K562 (cell line): ENCODE measurements at regions not wholly inside any gene's neighbourhood (a gene's known extent, or its start where the extent isn't known, plus 50 kb on each side); places are given as distances from the start of the nearest gene placed in this dataset.

Experiments
- ATAC-seq: fragments of 200-7000 bp; cut with Tn5 transposase; 3 replicates; pipeline ENCODE4 v1.9.1; 2020; ENCODE audit warnings: moderate library complexity
- BruUV-seq: library from RNA; stranded (reverse); fragments of 400-500 nt; replicated peaks from 2 replicates; lab custom pipeline; 2021; lab: Mats Ljungman, UMichigan
- CTCF ChIA-PET: fragments of 300-600 bp; formaldehyde crosslinking; extraction: SDS; loops from one replicate; lab custom pipeline; 2021; ENCODE audit warnings: low intra/inter-chr PET ratio; lab: Yijun Ruan, JAX
- POLR2A ChIA-PET: fragments of 300-600, 350-650 bp; sonication (Branson Sonifier 250); formaldehyde crosslinking; extraction: SDS; loops from one replicate; lab custom pipeline; 2021; ENCODE audit warnings: antibody characterized with exemption, inconsistent platforms; lab: Yijun Ruan, JAX
- DNase-seq, 4 experiments: peaks; one replicate each; pipeline versions ENCODE4 v3.0.0 to v3.0.0-alpha.2; 2011 to 2018; ENCODE audit warnings: low spot score in 3 of 4, mixed read lengths in 3 of 4; ENCODE audit errors: extremely low read depth in 1 of 4
- FAIRE-seq: peaks from 2 replicates; lab custom pipeline; 2011; peaks lifted over from hg19 to GRCh38; lab: Jason Lieb, UNC
- H2AFZ ChIP-seq: 2 replicates; pipeline ENCODE4 v1.6.0; 2011; ENCODE audit warnings: low read depth, low read length, control low read depth, inconsistent platforms
- H3K27ac ChIP-seq: fragments of 200-600 bp; 3 replicates; pipeline ENCODE4 v1.8.0; 2011; ENCODE audit warnings: low read depth, mild to moderate bottlenecking, control low read depth, inconsistent platforms, low read length, moderate library complexity, mixed read lengths; ENCODE audit errors: extremely low read depth
- H3K27me3 ChIP-seq, 2 experiments: fragments of 300-600 bp in 1 of 2; 2 replicates in 1 of 2; 3 replicates in 1 of 2; pipeline versions ENCODE4 v1.6.0 to v1.8.0; 2011; ENCODE audit warnings: inconsistent platforms in 2 of 2, low read length in 2 of 2, mild to moderate bottlenecking in 1 of 2, mixed read lengths in 1 of 2, moderate library complexity in 1 of 2; ENCODE audit not compliant: control insufficient read depth in 2 of 2, insufficient read depth in 2 of 2
- H3K36me3 ChIP-seq: fragments of 300-600 bp; 3 replicates; pipeline ENCODE4 v1.8.0; 2011; ENCODE audit warnings: mild to moderate bottlenecking, low read length, inconsistent platforms; ENCODE audit not compliant: control insufficient read depth, insufficient read depth
- H3K4me1 ChIP-seq, 2 experiments: fragments of 200-600 bp in 1 of 2; replicated peaks in 1 of 2; 2 replicates in 1 of 2; 3 replicates in 1 of 2; pipeline versions ENCODE4 v1.5.1 to v1.8.0; 2011; ENCODE audit warnings: inconsistent platforms in 2 of 2, low read length in 2 of 2, mild to moderate bottlenecking in 1 of 2, mixed read lengths in 1 of 2, moderate library complexity in 1 of 2; ENCODE audit not compliant: control insufficient read depth in 2 of 2, insufficient read depth in 2 of 2
- H3K4me2 ChIP-seq: 2 replicates; pipeline ENCODE4 v1.6.1; 2011; ENCODE audit warnings: low read length, control low read depth, inconsistent platforms, mixed read lengths; ENCODE audit not compliant: insufficient read depth
- H3K4me3 ChIP-seq: fragments of 200-600 bp; sonication (generic), shearing (Covaris generic); 2 replicates; pipeline ENCODE4 v1.5.1; 2016; ENCODE audit warnings: control low read depth, inconsistent platforms
- H3K79me2 ChIP-seq: fragments of 200-600 bp; 3 replicates; pipeline ENCODE4 v1.8.0; 2011; ENCODE audit warnings: low read length, inconsistent platforms; ENCODE audit not compliant: control insufficient read depth, insufficient read depth
- H3K9ac ChIP-seq, 2 experiments: 2 replicates each; pipeline versions ENCODE4 v1.6.0 to v1.6.1; 2011; ENCODE audit warnings: low read depth in 2 of 2, low read length in 2 of 2, control low read depth in 1 of 2, inconsistent platforms in 1 of 2, mild to moderate bottlenecking in 1 of 2, mixed read lengths in 1 of 2; ENCODE audit not compliant: insufficient read depth in 1 of 2
- H3K9me1 ChIP-seq: one replicate; pipeline ENCODE4 v1.6.0; 2011; ENCODE audit warnings: inconsistent platforms, mild to moderate bottlenecking, low read length, moderate library complexity; ENCODE audit not compliant: control insufficient read depth, insufficient read depth
- H3K9me3 ChIP-seq: replicated peaks from 2 replicates; pipeline ENCODE4 v1.5.1; 2011; ENCODE audit warnings: low read depth, low read length, inconsistent platforms; ENCODE audit not compliant: control insufficient read depth, insufficient read depth
- H4K20me1 ChIP-seq: replicated peaks from 2 replicates; pipeline ENCODE4 v1.6.1; 2011; ENCODE audit warnings: low read length, inconsistent platforms, mixed read lengths; ENCODE audit not compliant: control insufficient read depth, insufficient read depth
- BDP1 ChIP-seq: IDR thresholded peaks from 3 replicates; pipeline ENCODE4 v1.6.1; 2011; ENCODE audit not compliant: insufficient read length, insufficient read depth
- DDX20 ChIP-seq: fragments of 450-650 bp; IDR thresholded peaks from 2 replicates; pipeline ENCODE4 v1.6.1; 2016; ENCODE audit warnings: missing genetic modification characterization, low read depth, mild to moderate bottlenecking, missing compliant biosample characterization, moderate library complexity
- JUNB ChIP-seq: fragments of 450-650 bp; formaldehyde crosslinking; conservative IDR thresholded peaks from 2 replicates; pipeline ENCODE4 v1.4.0; 2020; ENCODE audit warnings: mild to moderate bottlenecking
- KLF10 ChIP-seq: fragments of 250-450 bp; sonication (Bioruptor Pico); IDR thresholded peaks from 2 replicates; pipeline ENCODE4 v1.6.1; 2021; ENCODE audit warnings: matching md5 sums
- NUFIP1 ChIP-seq: fragments of 450-650 bp; IDR thresholded peaks from 2 replicates; pipeline ENCODE4 v1.6.1; 2018; ENCODE audit not compliant: partially characterized antibody
- PML ChIP-seq: IDR thresholded peaks from 2 replicates; pipeline ENCODE4 v1.6.1; 2012; ENCODE audit warnings: low read length, inconsistent platforms
- SAFB ChIP-seq: fragments of 200-400 bp; formaldehyde crosslinking; IDR thresholded peaks from 2 replicates; pipeline ENCODE4 v1.6.1; 2017; ENCODE audit warnings: low read depth, low read length, borderline replicate concordance
- SIN3A ChIP-seq, 2 experiments: fragments of 150-350 bp in 1 of 2; IDR thresholded peaks; 2 replicates each; pipeline ENCODE4 v1.6.1; 2011 to 2016; ENCODE audit warnings: borderline replicate concordance in 2 of 2, low read depth in 2 of 2, low read length in 2 of 2, mild to moderate bottlenecking in 2 of 2, moderate library complexity in 2 of 2; ENCODE audit not compliant: control insufficient read depth in 1 of 2
- ZNF133 ChIP-seq: fragments of 250-450 bp; sonication (Bioruptor Pico); IDR thresholded peaks from 2 replicates; pipeline ENCODE4 v1.4.0; 2020; ENCODE audit warnings: mild to moderate bottlenecking
- ZNF764 ChIP-seq: fragments of 250-450 bp; sonication (Bioruptor Pico); IDR thresholded peaks from 2 replicates; pipeline ENCODE4 v1.4.0; 2020; ENCODE audit warnings: low read depth, mild to moderate bottlenecking, moderate library complexity
- ZNF830 ChIP-seq: fragments of 250-450 bp; sonication (Bioruptor Pico); IDR thresholded peaks from 2 replicates; pipeline ENCODE4 v1.5.0; 2021; ENCODE audit warnings: mild to moderate bottlenecking
- WGBS: fragments of 100-300 bp; shearing (Covaris generic); methylation state at CpG from one replicate; pipeline ENCODE4 v1.1.6; 2016; ENCODE audit warnings: low coverage, mixed read lengths; ENCODE audit not compliant: insufficient coverage; ENCODE audit errors: missing lambda C conversion rate; 5-methylcytosine and 5-hydroxymethylcytosine counted together
- in situ Hi-C: fragments of 300-500 bp; cut with MboI; formaldehyde crosslinking; loops from 4 replicates; pipeline ENCODE4 v1.15.0; 2018; ENCODE audit warnings: inconsistent platforms, mixed read lengths
- intact Hi-C: fragments of 100-400 bp; cut with micrococcal nuclease; formaldehyde crosslinking; loops from 2 replicates; pipeline ENCODE4 v1.14.2; 2022
- TF ChIP-seq, protein P1 (sequence below): fragments of 450-650 bp; IDR thresholded peaks from 2 replicates; pipeline ENCODE4 v1.6.1; 2017; ENCODE audit warnings: antibody characterized with exemption, mild to moderate bottlenecking
- TF ChIP-seq, protein P2 (sequence below): fragments of 450-650 bp; IDR thresholded peaks from 2 replicates; pipeline ENCODE4 v1.6.1; 2016; ENCODE audit warnings: missing biosample characterization, missing genetic modification characterization
- TF ChIP-seq, protein P3 (sequence below): sonication (generic); formaldehyde crosslinking; IDR thresholded peaks from 2 replicates; pipeline ENCODE4 v1.8.1; 2022; ENCODE audit warnings: missing genetic modification reagents

DNA sequence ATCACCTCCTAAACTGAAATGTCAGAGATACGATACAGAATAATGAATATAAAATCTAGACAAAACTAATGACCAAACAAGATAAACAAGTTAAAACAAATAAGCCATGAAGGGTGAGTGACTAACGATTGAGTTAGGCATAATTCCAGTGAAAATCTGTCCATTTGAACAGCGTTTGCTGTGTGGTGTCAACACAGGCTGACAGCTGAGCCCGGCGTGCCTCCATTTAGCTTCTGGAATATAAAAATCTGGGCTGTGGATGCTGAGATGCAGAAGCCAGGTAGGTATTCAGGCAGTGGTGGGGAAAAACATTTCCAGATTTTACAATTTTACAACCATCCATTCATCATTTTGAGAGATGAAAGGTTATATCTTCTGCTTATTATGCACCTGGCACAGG lies 2041.4 kb upstream of the CELF4 start:
- no peak for ATAC-seq
- Histone ChIP-seq H3K9me3 (no peaks in the 10 kb centered on the region), H2AFZ (no peak overlapping the region), H3K4me1 (no peaks in the 10 kb centered on the region), H3K36me3 (no peaks in the 10 kb centered on the region), H4K20me1 (no peaks in the 10 kb centered on the region), H3K27ac (no peak overlapping the region), H3K4me3 (no peak overlapping the region), H3K9ac (no peak overlapping the region), H3K79me2 (no peaks in the 10 kb centered on the region), H3K27me3 (no peaks in the 10 kb centered on the region), H3K9me1 (no peaks in the 10 kb centered on the region), H3K4me2 (no peak overlapping the region)
- FAIRE-seq, result no peak
- no TSS peak for BruUV-seq
- in situ Hi-C loops (no loop called here), intact Hi-C loops (no loop called here)
- ChIA-PET POLR2A (no interaction called here), CTCF (no interaction called here)
- no peak for DNase-seq
- WGBS, result 5% methylated on average over 5 of the region's 5 CpGs
- TF ChIP-seq PML (no peak), KLF10 (CRISPR knock-in tag) (no peak), NUFIP1 (no peak), JUNB (no peak), DDX20 (tag) (no peak), ZNF133 (CRISPR knock-in tag) (no peak), SIN3A (IDR thresholded peaks at IDR 0.05; ENCODE audit: borderline replicate concordance in 2 of 2, control insufficient read depth in 1 of 2, low read depth in 2 of 2, low read length in 2 of 2) (no peak), ZNF764 (CRISPR knock-in tag) (no peak), BDP1 (no peak), ZNF830 (CRISPR knock-in tag) (no peak), SAFB (no peak)
- TF ChIP-seq, protein P1, sequence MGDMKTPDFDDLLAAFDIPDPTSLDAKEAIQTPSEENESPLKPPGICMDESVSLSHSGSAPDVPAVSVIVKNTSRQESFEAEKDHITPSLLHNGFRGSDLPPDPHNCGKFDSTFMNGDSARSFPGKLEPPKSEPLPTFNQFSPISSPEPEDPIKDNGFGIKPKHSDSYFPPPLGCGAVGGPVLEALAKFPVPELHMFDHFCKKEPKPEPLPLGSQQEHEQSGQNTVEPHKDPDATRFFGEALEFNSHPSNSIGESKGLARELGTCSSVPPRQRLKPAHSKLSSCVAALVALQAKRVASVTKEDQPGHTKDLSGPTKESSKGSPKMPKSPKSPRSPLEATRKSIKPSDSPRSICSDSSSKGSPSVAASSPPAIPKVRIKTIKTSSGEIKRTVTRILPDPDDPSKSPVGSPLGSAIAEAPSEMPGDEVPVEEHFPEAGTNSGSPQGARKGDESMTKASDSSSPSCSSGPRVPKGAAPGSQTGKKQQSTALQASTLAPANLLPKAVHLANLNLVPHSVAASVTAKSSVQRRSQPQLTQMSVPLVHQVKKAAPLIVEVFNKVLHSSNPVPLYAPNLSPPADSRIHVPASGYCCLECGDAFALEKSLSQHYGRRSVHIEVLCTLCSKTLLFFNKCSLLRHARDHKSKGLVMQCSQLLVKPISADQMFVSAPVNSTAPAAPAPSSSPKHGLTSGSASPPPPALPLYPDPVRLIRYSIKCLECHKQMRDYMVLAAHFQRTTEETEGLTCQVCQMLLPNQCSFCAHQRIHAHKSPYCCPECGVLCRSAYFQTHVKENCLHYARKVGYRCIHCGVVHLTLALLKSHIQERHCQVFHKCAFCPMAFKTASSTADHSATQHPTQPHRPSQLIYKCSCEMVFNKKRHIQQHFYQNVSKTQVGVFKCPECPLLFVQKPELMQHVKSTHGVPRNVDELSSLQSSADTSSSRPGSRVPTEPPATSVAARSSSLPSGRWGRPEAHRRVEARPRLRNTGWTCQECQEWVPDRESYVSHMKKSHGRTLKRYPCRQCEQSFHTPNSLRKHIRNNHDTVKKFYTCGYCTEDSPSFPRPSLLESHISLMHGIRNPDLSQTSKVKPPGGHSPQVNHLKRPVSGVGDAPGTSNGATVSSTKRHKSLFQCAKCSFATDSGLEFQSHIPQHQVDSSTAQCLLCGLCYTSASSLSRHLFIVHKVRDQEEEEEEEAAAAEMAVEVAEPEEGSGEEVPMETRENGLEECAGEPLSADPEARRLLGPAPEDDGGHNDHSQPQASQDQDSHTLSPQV, result no peak
- TF ChIP-seq, protein P2, sequence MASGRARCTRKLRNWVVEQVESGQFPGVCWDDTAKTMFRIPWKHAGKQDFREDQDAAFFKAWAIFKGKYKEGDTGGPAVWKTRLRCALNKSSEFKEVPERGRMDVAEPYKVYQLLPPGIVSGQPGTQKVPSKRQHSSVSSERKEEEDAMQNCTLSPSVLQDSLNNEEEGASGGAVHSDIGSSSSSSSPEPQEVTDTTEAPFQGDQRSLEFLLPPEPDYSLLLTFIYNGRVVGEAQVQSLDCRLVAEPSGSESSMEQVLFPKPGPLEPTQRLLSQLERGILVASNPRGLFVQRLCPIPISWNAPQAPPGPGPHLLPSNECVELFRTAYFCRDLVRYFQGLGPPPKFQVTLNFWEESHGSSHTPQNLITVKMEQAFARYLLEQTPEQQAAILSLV (tag), result no peak
- TF ChIP-seq, protein P3, sequence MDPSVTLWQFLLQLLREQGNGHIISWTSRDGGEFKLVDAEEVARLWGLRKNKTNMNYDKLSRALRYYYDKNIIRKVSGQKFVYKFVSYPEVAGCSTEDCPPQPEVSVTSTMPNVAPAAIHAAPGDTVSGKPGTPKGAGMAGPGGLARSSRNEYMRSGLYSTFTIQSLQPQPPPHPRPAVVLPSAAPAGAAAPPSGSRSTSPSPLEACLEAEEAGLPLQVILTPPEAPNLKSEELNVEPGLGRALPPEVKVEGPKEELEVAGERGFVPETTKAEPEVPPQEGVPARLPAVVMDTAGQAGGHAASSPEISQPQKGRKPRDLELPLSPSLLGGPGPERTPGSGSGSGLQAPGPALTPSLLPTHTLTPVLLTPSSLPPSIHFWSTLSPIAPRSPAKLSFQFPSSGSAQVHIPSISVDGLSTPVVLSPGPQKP (CRISPR knock-in tag), result no peak
- TF ChIP-seq, all 486 proteins: peak for 0
